Activated B cell treated with CpG ODN at 0.5 μM for 24 hours (primary cell): ENCODE measurements at regions not wholly inside any gene's neighbourhood (a gene's known extent, or its start where the extent isn't known, plus 50 kb on each side); places are given as distances from the start of the nearest gene placed in this dataset.

Experiments used
- ATAC-seq: fragments of 200-7000 bp; cut with Tn5 transposase; one replicate; pipeline ENCODE4 v1.10.0; 2021; ENCODE audit warnings: low read depth, mild to moderate bottlenecking, moderate library complexity
- CTCF ChIA-PET: fragments of 350-600 bp; sonication (Branson Sonifier 250); formaldehyde crosslinking; loops from one replicate; lab custom pipeline; 2021; ENCODE audit warnings: antibody characterized with exemption; lab: Charles Lee
- POLR2A ChIA-PET: fragments of 350-600 bp; sonication (Branson Sonifier 250); formaldehyde crosslinking; loops from one replicate; lab custom pipeline; 2021; ENCODE audit warnings: antibody characterized with exemption; lab: Charles Lee
- DNase-seq: peaks from one replicate; pipeline ENCODE4 v3.0.0; 2022
- H3K27ac Mint-ChIP-seq: one replicate; pipeline ENCODE4 v1.8.0; 2020; ENCODE audit warnings: mixed read lengths
- H3K27me3 Mint-ChIP-seq: one replicate; pipeline ENCODE4 v1.8.0; 2021; ENCODE audit warnings: mixed read lengths
- H3K36me3 Mint-ChIP-seq: one replicate; pipeline ENCODE4 v1.8.0; 2021; ENCODE audit warnings: low read depth, mixed read lengths
- H3K4me1 Mint-ChIP-seq: one replicate; pipeline ENCODE4 v1.8.0; 2021; ENCODE audit warnings: mixed read lengths
- H3K4me3 Mint-ChIP-seq: one replicate; pipeline ENCODE4 v1.8.0; 2020; ENCODE audit warnings: mild to moderate bottlenecking, mixed read lengths
- H3K9me3 Mint-ChIP-seq: one replicate; pipeline ENCODE4 v1.8.0; 2020; ENCODE audit warnings: mixed read lengths
- intact Hi-C: fragments of 100-400 bp; cut with micrococcal nuclease; formaldehyde crosslinking; loops from one replicate; pipeline ENCODE4 v1.15.1; 2024
- TF ChIP-seq, protein P1 (sequence below): fragments of 200-600 bp; IDR thresholded peaks from one replicate; pipeline ENCODE4 v1.8.0; 2022; ENCODE audit warnings: antibody characterized with exemption, mild to moderate bottlenecking

- Mint-ChIP-seq H3K36me3 (no peaks in the 10 kb centered on the region), H3K4me1 (no peaks in the 10 kb centered on the region), H3K4me3 (no peak overlapping the region), H3K27me3 (no peaks in the 10 kb centered on the region), H3K27ac (no peak overlapping the region), H3K9me3 (no peaks in the 10 kb centered on the region)
- ATAC-seq (no peak), DNase-seq (no peak)
- intact Hi-C loops = no loop called here
- TF ChIP-seq, protein P1, sequence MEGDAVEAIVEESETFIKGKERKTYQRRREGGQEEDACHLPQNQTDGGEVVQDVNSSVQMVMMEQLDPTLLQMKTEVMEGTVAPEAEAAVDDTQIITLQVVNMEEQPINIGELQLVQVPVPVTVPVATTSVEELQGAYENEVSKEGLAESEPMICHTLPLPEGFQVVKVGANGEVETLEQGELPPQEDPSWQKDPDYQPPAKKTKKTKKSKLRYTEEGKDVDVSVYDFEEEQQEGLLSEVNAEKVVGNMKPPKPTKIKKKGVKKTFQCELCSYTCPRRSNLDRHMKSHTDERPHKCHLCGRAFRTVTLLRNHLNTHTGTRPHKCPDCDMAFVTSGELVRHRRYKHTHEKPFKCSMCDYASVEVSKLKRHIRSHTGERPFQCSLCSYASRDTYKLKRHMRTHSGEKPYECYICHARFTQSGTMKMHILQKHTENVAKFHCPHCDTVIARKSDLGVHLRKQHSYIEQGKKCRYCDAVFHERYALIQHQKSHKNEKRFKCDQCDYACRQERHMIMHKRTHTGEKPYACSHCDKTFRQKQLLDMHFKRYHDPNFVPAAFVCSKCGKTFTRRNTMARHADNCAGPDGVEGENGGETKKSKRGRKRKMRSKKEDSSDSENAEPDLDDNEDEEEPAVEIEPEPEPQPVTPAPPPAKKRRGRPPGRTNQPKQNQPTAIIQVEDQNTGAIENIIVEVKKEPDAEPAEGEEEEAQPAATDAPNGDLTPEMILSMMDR = no peak
- ChIA-PET POLR2A (no interaction called here), CTCF (no interaction called here)
Measured at GRCh38 chr6:95209074-95209473, 368.3 kb upstream of the MANEA start.

GRCh38 chr6:95216555-95216954, 360.8 kb upstream of the MANEA start:
- Mint-ChIP-seq H3K27me3 (no peaks in the 10 kb centered on the region), H3K27ac (no peak overlapping the region), H3K4me3 (no peak overlapping the region), H3K4me1 (no peaks in the 10 kb centered on the region), H3K9me3 (no peaks in the 10 kb centered on the region), H3K36me3 (no peaks in the 10 kb centered on the region)
- ATAC-seq (no peak), DNase-seq (no peak)
- intact Hi-C loops = no loop called here
- TF ChIP-seq, protein P1 = no peak
- POLR2A ChIA-PET = no interaction called here
- CTCF ChIA-PET = no interaction called here

- no peaks in the 10 kb centered on the region for H3K4me1 Mint-ChIP-seq
- peaks cover 2% of the 10 kb centered on the region for H3K9me3 Mint-ChIP-seq
- intact Hi-C loops = no loop called here
- H3K27me3 Mint-ChIP-seq = no peaks in the 10 kb centered on the region
- no peaks in the 10 kb centered on the region for H3K36me3 Mint-ChIP-seq
- TF ChIP-seq, protein P1 = no peak
- POLR2A ChIA-PET = no interaction called here
- CTCF ChIA-PET = no interaction called here
- DNase-seq (no peak), ATAC-seq (no peak)
- no peak overlapping the region for H3K4me3 Mint-ChIP-seq
- H3K27ac Mint-ChIP-seq = no peak overlapping the region
Measured at GRCh38 chr6:95227351-95227750, 350.0 kb upstream of the MANEA start.

- intact Hi-C loops = no loop called here
- Mint-ChIP-seq H3K4me3 (no peak overlapping the region), H3K9me3 (peaks cover 2% of the 10 kb centered on the region), H3K4me1 (no peaks in the 10 kb centered on the region), H3K36me3 (no peaks in the 10 kb centered on the region), H3K27me3 (no peaks in the 10 kb centered on the region), H3K27ac (no peak overlapping the region)
- no peak for DNase-seq
- ChIA-PET POLR2A (no interaction called here), CTCF (no interaction called here)
- TF ChIP-seq, protein P1 = no peak
- ATAC-seq = no peak
Measured at GRCh38 chr6:95228636-95229035, 348.7 kb upstream of the MANEA start.

DNA sequence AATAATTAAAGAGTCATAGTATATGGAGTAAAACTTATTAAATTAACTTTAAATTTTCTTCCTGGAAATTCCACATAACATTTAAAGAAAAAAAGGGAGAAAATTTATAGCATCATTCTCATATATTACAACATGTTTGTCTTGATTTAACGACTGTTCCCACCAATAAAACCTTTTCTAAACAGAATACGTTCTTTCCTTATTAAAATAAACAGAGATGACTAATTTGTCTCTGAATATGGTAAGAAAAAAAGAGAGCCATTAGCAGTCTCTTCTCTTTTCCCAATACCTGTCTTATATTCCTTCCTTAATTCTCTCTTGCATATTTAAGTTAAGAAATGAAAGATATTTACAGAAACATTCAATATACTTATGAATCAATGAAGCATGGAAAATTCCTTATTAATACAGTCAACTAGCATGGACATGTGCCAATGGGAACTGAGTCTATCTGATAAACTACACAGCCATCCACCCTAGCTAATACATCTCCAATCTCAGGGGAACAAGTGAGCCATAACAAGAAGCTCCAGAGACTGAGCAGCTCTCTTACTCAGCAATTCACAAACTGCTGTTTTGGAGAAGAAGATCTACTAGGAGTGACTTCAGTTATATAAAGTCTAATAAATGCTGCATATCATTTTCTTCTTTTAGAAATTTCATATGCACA, 347.1 kb upstream of the MANEA start:
- ATAC-seq (no peak), DNase-seq (no peak)
- TF ChIP-seq, protein P1 = no peak
- ChIA-PET POLR2A (no interaction called here), CTCF (no interaction called here)
- intact Hi-C loops = no loop called here
- Mint-ChIP-seq H3K9me3 (peaks cover 2% of the 10 kb centered on the region), H3K4me1 (no peaks in the 10 kb centered on the region), H3K27ac (no peak overlapping the region), H3K4me3 (no peak overlapping the region), H3K36me3 (no peaks in the 10 kb centered on the region), H3K27me3 (no peaks in the 10 kb centered on the region)
